CD4-positive, alpha-beta T cell treated with Interleukin-17A for 1 hour (primary cell): ENCODE measurements at regions not wholly inside any gene's neighbourhood (a gene's known extent, or its start where the extent isn't known, plus 50 kb on each side); places are given as distances from the start of the nearest gene placed in this dataset.

ENCODE experiments used
- DNase-seq: peaks from one replicate; pipeline ENCODE4 v3.0.0-alpha.2; 2020

DNA sequence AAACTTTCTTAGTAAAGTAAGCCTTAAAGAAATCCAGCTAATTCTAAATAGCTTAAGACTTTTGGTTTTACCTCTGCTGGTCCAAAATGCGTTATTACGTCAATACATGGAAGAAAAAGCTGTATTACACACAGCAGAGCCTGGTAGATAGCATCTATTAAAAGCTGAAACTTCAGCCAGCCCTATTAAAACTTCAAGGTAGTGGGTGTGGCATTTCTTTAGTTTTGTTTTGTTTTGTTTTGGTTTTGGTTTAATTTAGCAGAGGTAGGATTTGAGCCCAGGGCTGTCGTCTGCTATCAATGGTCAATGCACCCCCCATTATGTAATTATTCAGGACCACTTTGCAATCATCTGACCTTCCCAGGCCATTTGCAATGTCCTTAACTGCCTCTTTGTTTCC is 318.4 kb upstream of the MAF start:
- DNase-seq: no peak

DNA sequence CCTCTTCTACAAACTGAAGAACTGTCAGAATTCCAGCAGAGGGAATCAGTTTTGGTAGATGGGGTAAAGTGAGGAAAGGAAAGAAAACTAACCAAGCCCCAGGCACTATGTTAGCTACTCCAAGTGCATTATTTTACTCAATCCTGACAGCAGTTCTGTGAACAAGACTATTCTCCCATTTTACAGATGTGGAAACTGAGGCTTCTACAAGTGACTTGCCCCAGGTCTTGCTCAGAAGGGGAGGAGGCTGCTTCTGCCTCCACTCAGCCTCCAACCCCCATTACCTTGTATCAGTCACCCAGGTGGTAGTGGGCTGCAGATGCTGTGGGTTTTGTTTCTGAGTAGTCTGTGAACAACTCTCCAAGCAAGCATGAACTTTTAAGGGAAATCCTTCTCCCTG is 315.2 kb upstream of the MAF start:
- DNase-seq: no peak

DNA sequence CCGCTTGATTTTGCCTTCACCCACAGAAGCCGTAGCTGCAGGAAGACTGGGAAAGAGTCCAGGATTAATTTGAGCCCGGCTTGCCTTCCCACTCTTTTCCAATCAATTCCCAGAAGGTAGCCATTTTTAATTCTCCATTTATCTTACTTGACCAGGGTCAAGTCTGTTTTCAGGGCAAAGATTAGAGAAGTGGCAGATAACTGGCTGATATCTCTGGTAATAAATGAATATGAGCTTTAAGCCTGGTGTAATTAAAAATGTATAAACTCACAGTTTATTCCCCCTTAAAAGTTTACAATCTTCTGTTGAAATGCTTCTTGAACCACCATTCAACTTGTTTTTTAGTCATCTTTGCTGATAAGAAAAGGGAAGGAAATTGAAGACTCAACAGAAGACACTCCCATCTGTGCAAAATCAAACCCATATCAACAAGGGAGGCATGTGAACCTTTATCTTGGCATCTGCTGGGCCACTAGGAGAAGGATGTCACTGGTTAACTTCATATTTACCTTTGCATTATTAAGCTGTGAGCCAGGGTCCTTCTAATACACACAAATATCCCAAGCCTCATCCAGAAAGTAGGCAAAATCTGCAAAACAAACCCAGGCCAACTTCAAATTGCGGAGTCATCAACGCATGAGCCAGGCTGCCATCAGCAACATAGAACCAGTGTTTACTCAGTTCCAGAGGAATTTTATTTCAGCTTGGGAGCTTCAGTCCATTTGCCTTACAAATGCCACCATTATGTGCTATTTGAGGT is 314.6 kb upstream of the MAF start:
- no peak for DNase-seq

DNA sequence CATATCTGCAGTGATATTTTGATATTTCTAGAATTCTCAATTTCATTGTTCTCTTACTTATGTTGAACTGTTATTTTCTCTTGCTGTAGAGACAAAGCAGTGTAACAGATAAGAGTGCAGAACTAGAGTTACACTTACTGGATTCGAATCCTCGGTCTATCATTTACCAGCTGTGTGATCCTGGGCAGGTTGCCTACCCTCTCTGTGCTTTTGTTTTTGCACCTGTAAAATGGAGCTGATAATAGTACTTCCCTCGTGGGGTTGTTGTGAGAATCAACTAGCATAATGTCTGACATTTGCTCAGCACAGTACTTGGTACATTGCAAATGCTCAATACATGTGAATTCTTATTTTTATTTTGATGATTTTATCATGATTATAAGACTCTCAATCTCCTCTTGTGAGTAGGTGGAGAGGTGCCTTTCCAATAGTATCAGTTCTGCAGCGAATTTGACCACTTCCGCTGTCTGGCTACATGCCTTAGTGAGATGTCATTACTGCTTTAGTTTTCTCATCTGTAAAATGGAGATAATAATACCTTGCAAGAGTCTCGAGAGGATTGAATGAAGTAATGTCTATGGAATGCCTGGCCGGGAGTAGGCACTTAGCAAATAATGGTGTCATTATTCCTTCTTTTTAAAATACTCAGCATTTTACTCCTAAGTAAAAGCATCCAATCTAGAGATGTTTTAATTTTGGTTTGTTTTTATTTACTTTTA is 312.2 kb upstream of the MAF start:
- no peak for DNase-seq

DNA sequence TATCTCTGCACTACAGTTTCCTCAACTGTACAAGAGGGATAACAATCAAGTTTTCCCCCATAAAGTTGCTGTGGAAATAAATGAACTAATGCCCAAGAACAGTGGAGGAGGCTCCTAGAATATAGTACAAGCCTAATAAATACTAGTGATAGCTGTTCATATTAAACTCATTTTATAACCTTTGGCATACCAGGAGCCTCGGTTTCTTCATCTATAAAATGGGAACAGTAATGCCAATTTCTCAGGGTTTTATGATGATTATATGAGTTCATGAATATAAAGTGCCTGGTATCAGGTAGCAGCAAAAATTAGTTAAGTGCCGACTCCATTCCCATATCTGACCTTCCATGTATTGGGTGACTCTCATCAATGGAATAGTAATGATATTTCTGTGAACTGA is 311.1 kb upstream of the MAF start:
- no peak for DNase-seq

- DNase-seq: no peak
Measured at GRCh38 chr16:79909571-79909970, 309.0 kb upstream of the MAF start.

DNA sequence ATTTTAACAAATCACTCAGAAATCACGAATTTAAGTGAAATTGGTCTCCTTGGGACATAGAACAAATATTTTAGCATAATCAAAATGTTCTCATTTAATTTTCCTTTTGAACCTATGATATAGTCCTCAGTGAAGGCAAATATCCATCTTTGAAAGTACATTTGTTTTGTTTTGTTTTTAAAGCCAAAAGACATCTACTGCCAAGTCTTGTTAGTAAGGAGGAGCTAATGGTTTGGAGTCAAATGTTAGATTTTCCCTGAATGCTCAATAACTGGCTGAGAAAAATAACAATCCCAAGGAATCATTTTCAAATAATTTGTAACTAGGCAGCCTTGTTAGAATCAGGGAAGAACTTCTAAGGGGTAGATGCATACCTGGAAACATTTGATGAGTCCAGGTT is 302.9 kb upstream of the MAF start:
- DNase-seq: no peak

GRCh38 chr16:79902351-79902750 is 301.8 kb upstream of the MAF start:
- no peak for DNase-seq

GRCh38 chr16:79901522-79901921 is 301.0 kb upstream of the MAF start:
- DNase-seq: no peak

GRCh38 chr16:79899716-79900115 is 299.2 kb upstream of the MAF start:
- no peak for DNase-seq

GRCh38 chr16:79899316-79899715 is 298.8 kb upstream of the MAF start:
- no peak for DNase-seq

GRCh38 chr16:79898703-79899102 is 298.2 kb upstream of the MAF start:
- DNase-seq: no peak

- DNase-seq: no peak
Measured at GRCh38 chr16:79897453-79898146, 297.1 kb upstream of the MAF start.

GRCh38 chr16:79897104-79897452 is 296.5 kb upstream of the MAF start:
- DNase-seq: no peak

- DNase-seq: no peak
Measured at GRCh38 chr16:79895917-79896203, 295.3 kb upstream of the MAF start.

DNA sequence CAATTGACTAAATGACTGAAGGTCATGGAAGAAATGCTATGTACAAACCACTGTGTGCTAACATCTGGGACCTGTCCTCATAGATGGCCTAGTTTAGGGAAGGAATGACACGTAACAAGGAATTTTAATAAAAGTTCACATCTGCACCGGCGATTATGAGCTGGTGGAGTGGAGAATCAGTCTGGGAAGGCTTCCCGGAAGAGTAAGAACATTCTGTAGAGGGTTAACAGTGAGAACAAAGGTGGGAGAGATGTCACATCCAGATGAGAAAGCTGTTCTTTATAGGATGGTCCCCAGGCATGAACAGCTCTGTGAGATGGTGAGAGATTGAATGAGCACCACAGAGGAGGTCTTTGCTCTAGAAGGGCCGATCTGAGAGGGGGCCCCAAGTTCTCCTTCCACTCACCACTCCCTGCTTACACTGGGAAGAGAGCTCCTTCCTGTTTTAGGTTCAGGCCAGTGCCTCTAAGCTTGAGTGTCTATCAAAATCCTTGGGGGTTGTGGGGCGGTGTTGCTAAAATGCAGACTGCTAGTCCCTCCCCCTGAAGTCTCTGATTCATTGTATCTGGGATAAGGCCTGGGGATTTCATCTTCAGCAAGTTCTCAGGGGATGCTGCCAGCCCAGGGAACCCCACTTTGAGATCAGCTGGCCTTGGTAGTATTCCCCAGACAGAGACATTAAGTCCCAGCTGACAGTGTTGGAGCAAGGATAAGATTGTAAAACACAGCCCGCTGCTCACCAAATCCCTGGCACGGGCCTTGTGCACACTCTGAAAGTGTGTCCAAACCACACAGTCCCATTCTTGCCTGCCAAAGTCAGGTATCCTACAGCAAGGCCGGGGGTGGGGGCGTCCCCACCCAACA is 294.7 kb upstream of the MAF start:
- DNase-seq: no peak

- DNase-seq: no peak
Measured at GRCh38 chr16:79893445-79893844, 292.9 kb upstream of the MAF start.

DNA sequence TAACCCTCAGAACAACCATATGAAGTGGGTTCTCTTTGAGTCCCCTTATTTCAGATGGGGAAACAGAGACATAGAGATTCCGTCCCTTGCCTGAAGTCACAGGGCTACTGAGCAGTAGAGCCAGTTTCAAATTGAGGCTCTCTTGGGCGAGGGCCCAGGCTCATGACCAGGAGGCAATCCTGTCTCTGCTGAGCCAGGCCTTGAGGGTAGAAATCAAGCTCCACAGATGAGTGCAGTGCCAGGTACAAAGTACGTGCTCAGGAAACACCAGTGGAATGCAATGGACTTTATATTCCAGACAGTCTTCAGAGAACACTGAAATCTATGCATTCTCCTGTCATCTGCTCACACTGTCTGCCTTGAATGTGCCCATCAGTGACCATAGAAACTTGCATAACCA is 291.7 kb upstream of the MAF start:
- no peak for DNase-seq

- DNase-seq: no peak
Measured at GRCh38 chr16:79891458-79891857, 290.9 kb upstream of the MAF start.

- no peak for DNase-seq
Measured at GRCh38 chr16:79887541-79888540, 287.3 kb upstream of the MAF start.

DNA sequence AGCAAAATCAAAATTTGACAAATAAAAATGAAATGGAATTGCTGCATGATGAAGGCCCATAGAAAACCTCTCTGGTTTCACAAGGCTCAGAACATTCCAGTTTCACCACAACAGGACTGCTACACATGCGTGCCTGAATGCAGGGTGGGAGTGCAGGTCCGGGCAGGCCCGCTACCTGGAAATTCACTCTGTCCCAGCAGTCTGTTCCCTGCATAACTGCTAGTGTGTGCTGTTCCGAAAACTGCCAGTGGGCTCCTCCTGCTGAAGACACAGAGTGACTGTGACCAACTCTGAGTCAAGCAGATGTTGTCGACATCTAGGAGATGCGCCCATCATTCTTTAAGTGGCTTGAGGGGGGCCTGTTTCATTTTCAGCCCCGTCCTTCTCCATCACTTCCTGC is 284.8 kb upstream of the MAF start:
- no peak for DNase-seq

DNA sequence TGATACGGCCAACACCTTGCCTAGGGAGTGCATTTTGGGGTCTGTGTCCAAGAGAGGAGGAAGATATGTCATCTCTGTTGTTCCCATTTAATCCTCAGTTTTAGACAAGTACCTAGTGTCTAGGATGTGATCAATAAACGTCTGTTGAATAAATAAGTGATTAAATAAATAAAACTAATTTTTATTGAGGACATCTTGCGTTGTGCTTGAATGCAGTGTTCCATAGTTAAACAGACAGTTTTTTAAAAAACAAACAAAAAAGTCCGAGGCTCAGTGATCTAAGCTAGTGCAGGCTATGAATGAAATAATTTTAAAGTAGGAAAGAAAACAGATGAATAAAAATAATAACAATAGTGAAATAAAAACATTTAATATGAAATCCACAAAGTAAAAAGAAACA is 283.0 kb upstream of the MAF start:
- DNase-seq: no peak
